Keratinocyte (primary cell): ENCODE measurements at regions not wholly inside any gene's neighbourhood (a gene's known extent, or its start where the extent isn't known, plus 50 kb on each side); places are given as distances from the start of the nearest gene placed in this dataset.

Source experiments
- DNase-seq: peaks from one replicate; pipeline ENCODE4 v3.0.0-alpha.2; 2011; ENCODE audit warnings: low read depth, missing footprints, low spot score
- FAIRE-seq: peaks from 2 replicates; lab custom pipeline; 2011; peaks lifted over from hg19 to GRCh38; lab: Jason Lieb, UNC
- H2AFZ ChIP-seq: 2 replicates; pipeline ENCODE4 v1.6.0; 2012; ENCODE audit warnings: low read length, control low read depth, inconsistent platforms; ENCODE audit not compliant: control insufficient read depth
- H3K27ac ChIP-seq: 2 replicates; pipeline ENCODE4 v1.5.1; 2011; ENCODE audit warnings: low read length; ENCODE audit not compliant: control insufficient read depth, insufficient read depth
- H3K27me3 ChIP-seq: 3 replicates; pipeline ENCODE4 v1.6.0; 2011; ENCODE audit warnings: low read length; ENCODE audit not compliant: control insufficient read depth, insufficient read depth; ENCODE audit errors: extremely low read depth
- H3K36me3 ChIP-seq, 2 experiments: 2 replicates in 1 of 2; 3 replicates in 1 of 2; pipeline ENCODE4 v1.5.1; 2011; ENCODE audit warnings: low read length in 2 of 2, mild to moderate bottlenecking in 1 of 2; ENCODE audit not compliant: control insufficient read depth in 2 of 2, insufficient read depth in 2 of 2; ENCODE audit errors: extremely low read depth in 1 of 2
- H3K4me1 ChIP-seq: 3 replicates; pipeline ENCODE4 v1.5.1; 2011; ENCODE audit warnings: low read length; ENCODE audit not compliant: control insufficient read depth, insufficient read depth; ENCODE audit errors: extremely low read depth
- H3K4me2 ChIP-seq: 3 replicates; pipeline ENCODE4 v1.6.0; 2011; ENCODE audit warnings: low read depth, low read length; ENCODE audit not compliant: control insufficient read depth, insufficient read depth; ENCODE audit errors: extremely low read depth
- H3K4me3 ChIP-seq, 3 experiments: fragments of 200-600 bp in 1 of 3; sonication (generic) in 1 of 3; 2 replicates in 2 of 3; 3 replicates in 1 of 3; pipeline ENCODE4 v1.5.1; 2011 to 2016; ENCODE audit warnings: low read length in 3 of 3, mild to moderate bottlenecking in 3 of 3, control low read depth in 2 of 3, inconsistent platforms in 1 of 3, low read depth in 1 of 3, mixed read lengths in 1 of 3, mixed run types in 1 of 3, moderate library complexity in 1 of 3; ENCODE audit not compliant: control insufficient read depth in 2 of 3, insufficient read depth in 2 of 3; ENCODE audit errors: extremely low read depth in 1 of 3
- H3K79me2 ChIP-seq: 2 replicates; pipeline ENCODE4 v1.6.0; 2012; ENCODE audit warnings: low read length; ENCODE audit not compliant: control insufficient read depth, insufficient read depth
- H3K9ac ChIP-seq: 3 replicates; pipeline ENCODE4 v1.6.0; 2011; ENCODE audit warnings: low read length; ENCODE audit not compliant: control insufficient read depth, insufficient read depth; ENCODE audit errors: extremely low read depth
- H3K9me1 ChIP-seq: 3 replicates; pipeline ENCODE4 v1.6.0; 2011; ENCODE audit warnings: low read length; ENCODE audit not compliant: control insufficient read depth, insufficient read depth; ENCODE audit errors: extremely low read depth
- H3K9me3 ChIP-seq: 2 replicates; pipeline ENCODE4 v1.5.1; 2012; ENCODE audit warnings: low read depth, low read length; ENCODE audit not compliant: control insufficient read depth
- H4K20me1 ChIP-seq: 3 replicates; pipeline ENCODE4 v1.6.0; 2011; ENCODE audit warnings: low read length; ENCODE audit not compliant: control insufficient read depth, insufficient read depth; ENCODE audit errors: extremely low read depth
- EZH2 ChIP-seq: IDR thresholded peaks from one replicate; pipeline ENCODE4 v1.6.1; 2012; ENCODE audit warnings: inconsistent platforms, mild to moderate bottlenecking, low read length, moderate library complexity
- dilution Hi-C: fragments of 300-500 bp; cut with MboI; formaldehyde crosslinking; loops from one replicate; pipeline ENCODE4 v1.7.0; 2020; ENCODE audit warnings: low sequenced_read_pairs; ENCODE audit not compliant: extremely low pct_ligation_motif_present
- TF ChIP-seq, protein P1 (sequence below), 3 experiments: IDR thresholded peaks in 1 of 3; conservative IDR thresholded peaks in 1 of 3; optimal IDR thresholded peaks in 1 of 3; 2 replicates in 2 of 3; 3 replicates in 1 of 3; pipeline versions ENCODE3 to v1.5.1; 2011; ENCODE audit warnings: low read length in 3 of 3, mild to moderate bottlenecking in 3 of 3, moderate library complexity in 2 of 3, control low read depth in 1 of 3, inconsistent platforms in 1 of 3; ENCODE audit not compliant: insufficient read depth in 2 of 3; ENCODE audit errors: extremely low read depth in 1 of 3

DNA sequence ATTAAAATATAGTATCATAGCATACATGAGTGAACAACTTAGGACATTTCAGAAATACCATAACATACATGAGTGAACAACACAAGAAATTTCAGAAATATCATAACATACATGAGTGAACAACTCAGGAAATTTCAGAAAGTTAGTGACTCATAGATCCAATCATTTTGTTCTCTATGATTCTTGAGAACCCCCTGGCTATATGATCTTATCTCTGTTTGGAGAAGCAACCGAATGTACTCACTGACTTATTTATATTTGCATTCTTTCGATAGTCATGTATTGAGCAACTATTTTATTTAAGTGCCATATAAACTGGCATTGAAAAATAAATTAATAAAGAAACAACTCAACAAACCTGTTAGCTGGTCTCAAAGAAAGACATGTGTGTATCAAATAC lies 251.1 kb downstream of the EFNB2 start:
- no peak overlapping the region for H3K4me3 ChIP-seq
- peak overlapping the region; percentile 52 for H3K4me2 ChIP-seq
- H3K79me2 ChIP-seq = no peaks in the 10 kb centered on the region
- DNase-seq = peak; percentile 45
- dilution Hi-C loops = no loop called here
- H3K9ac ChIP-seq = no peak overlapping the region
- peak overlapping the region; percentile 50 for H3K27ac ChIP-seq
- H3K36me3 ChIP-seq = no peaks in the 10 kb centered on the region
- no peaks in the 10 kb centered on the region for H4K20me1 ChIP-seq
- no peaks in the 10 kb centered on the region for H3K27me3 ChIP-seq
- no peaks in the 10 kb centered on the region for H3K9me1 ChIP-seq
- peaks cover 21% of the 10 kb centered on the region for H3K4me1 ChIP-seq
- FAIRE-seq = peak; percentile 67
- no peaks in the 10 kb centered on the region for H3K9me3 ChIP-seq
- peak overlapping the region; percentile 37 for H2AFZ ChIP-seq
- TF ChIP-seq, protein P1, sequence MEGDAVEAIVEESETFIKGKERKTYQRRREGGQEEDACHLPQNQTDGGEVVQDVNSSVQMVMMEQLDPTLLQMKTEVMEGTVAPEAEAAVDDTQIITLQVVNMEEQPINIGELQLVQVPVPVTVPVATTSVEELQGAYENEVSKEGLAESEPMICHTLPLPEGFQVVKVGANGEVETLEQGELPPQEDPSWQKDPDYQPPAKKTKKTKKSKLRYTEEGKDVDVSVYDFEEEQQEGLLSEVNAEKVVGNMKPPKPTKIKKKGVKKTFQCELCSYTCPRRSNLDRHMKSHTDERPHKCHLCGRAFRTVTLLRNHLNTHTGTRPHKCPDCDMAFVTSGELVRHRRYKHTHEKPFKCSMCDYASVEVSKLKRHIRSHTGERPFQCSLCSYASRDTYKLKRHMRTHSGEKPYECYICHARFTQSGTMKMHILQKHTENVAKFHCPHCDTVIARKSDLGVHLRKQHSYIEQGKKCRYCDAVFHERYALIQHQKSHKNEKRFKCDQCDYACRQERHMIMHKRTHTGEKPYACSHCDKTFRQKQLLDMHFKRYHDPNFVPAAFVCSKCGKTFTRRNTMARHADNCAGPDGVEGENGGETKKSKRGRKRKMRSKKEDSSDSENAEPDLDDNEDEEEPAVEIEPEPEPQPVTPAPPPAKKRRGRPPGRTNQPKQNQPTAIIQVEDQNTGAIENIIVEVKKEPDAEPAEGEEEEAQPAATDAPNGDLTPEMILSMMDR (optimal IDR thresholded peaks at IDR 0.05 in 1 of 3, IDR thresholded peaks at IDR 0.05 in 1 of 3, conservative IDR thresholded peaks at IDR 0.05 in 1 of 3; ENCODE audit: extremely low read depth in 1 of 3, insufficient read depth in 2 of 3, low read length in 3 of 3) = no peak
- TF ChIP-seq EZH2 = no peak

DNA sequence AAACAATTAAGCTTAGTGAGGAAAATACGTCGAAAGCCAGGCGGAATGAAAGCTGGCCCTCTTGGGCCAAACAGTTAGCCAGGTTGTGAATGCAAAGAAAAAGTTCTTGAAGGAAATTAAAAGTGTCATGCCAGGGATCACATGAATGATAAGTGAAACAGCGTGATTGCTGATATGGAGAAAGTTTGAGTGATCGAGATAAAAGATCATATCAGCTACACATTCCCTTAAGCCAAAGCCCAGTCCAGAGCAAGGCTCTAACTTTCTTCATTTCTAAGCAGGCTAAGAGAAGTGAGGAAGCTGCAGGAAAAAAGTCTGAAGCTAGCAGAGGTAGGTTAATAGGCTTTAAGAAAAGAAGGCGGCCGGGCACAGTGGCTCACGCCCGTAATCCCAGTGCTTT lies 254.0 kb downstream of the EFNB2 start:
- TF ChIP-seq, protein P1 (optimal IDR thresholded peaks at IDR 0.05 in 1 of 3, IDR thresholded peaks at IDR 0.05 in 1 of 3, conservative IDR thresholded peaks at IDR 0.05 in 1 of 3; ENCODE audit: extremely low read depth in 1 of 3, insufficient read depth in 2 of 3, low read length in 3 of 3) = no peak
- TF ChIP-seq EZH2 = no peak
- dilution Hi-C loops = no loop called here
- DNase-seq (no peak), FAIRE-seq (no peak)
- H3K36me3 ChIP-seq = no peaks in the 10 kb centered on the region
- no peak overlapping the region for H3K27ac ChIP-seq
- H4K20me1 ChIP-seq = no peaks in the 10 kb centered on the region
- H3K9me1 ChIP-seq = no peaks in the 10 kb centered on the region
- H3K4me3 ChIP-seq = no peak overlapping the region
- no peak overlapping the region for H3K9ac ChIP-seq
- no peaks in the 10 kb centered on the region for H3K9me3 ChIP-seq
- no peaks in the 10 kb centered on the region for H3K79me2 ChIP-seq
- peaks cover 27% of the 10 kb centered on the region for H3K4me1 ChIP-seq
- H2AFZ ChIP-seq = no peak overlapping the region
- H3K27me3 ChIP-seq = no peaks in the 10 kb centered on the region
- no peak overlapping the region for H3K4me2 ChIP-seq
